Type B pancreatic cell (in vitro differentiated cells): ENCODE measurements at regions not wholly inside any gene's neighbourhood (a gene's known extent, or its start where the extent isn't known, plus 50 kb on each side); places are given as distances from the start of the nearest gene placed in this dataset.

Source experiments
- DNase-seq: peaks from one replicate; pipeline ENCODE4 v3.0.0; 2021; ENCODE audit warnings: mixed read lengths; ENCODE audit not compliant: unreplicated experiment; ENCODE audit errors: extremely low spot score
- H3K27ac Mint-ChIP-seq: 2 replicates; pipeline ENCODE4 v1.8.0; 2021; ENCODE audit warnings: mild to moderate bottlenecking, mixed read lengths
- H3K27me3 Mint-ChIP-seq: 2 replicates; pipeline ENCODE4 v1.8.0; 2021; ENCODE audit warnings: mixed read lengths
- H3K36me3 Mint-ChIP-seq: 2 replicates; pipeline ENCODE4 v1.8.0; 2021; ENCODE audit warnings: mixed read lengths
- H3K4me1 Mint-ChIP-seq: one replicate; pipeline ENCODE4 v1.8.0; 2021; ENCODE audit warnings: mixed read lengths; ENCODE audit not compliant: unreplicated experiment
- H3K4me3 Mint-ChIP-seq: 2 replicates; pipeline ENCODE4 v1.8.0; 2021; ENCODE audit warnings: mild to moderate bottlenecking, mixed read lengths
- H3K9me3 Mint-ChIP-seq: 2 replicates; pipeline ENCODE4 v1.8.0; 2021; ENCODE audit warnings: mixed read lengths
- CTCF ChIP-seq: fragments of 200-600 bp; sonication (generic); conservative IDR thresholded peaks from 2 replicates; pipeline ENCODE4 v1.5.0; 2021; ENCODE audit warnings: antibody characterized with exemption, mild to moderate bottlenecking

- TF ChIP-seq CTCF = no peak
- Mint-ChIP-seq H3K27ac (no peak overlapping the region), H3K36me3 (peaks cover 5% of the 10 kb centered on the region), H3K9me3 (peaks cover 6% of the 10 kb centered on the region), H3K27me3 (peaks cover 8% of the 10 kb centered on the region), H3K4me3 (no peak overlapping the region), H3K4me1 (peaks cover 3% of the 10 kb centered on the region)
- DNase-seq = no peak
Observed at GRCh38 chr12:19058235-19059021, 71.1 kb upstream of the PLEKHA5 start.

DNA sequence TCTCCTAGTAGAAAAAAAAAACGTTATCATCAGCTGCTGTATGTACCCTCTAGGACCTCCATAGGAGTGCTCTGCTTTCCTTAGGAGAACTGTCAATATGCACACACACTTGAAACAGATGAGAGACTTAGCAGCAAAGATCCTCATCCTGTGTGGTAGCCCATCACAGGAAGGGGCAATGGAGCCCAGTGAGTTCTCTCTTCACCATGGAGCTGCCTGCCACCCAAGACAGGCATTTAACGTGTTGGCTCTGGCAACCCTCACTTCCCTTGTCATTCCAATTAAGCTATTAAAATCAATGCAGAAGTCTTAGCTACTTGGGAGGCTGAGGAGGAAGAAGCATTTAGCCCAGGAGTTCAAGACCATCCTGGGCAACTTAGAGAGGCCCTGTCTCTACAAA lies 64.8 kb upstream of the PLEKHA5 start:
- Mint-ChIP-seq H3K36me3 (no peaks in the 10 kb centered on the region), H3K27ac (no peak overlapping the region), H3K27me3 (no peaks in the 10 kb centered on the region), H3K4me1 (peaks cover 13% of the 10 kb centered on the region), H3K9me3 (no peaks in the 10 kb centered on the region), H3K4me3 (no peak overlapping the region)
- DNase-seq = no peak
- no peak for TF ChIP-seq CTCF

DNA sequence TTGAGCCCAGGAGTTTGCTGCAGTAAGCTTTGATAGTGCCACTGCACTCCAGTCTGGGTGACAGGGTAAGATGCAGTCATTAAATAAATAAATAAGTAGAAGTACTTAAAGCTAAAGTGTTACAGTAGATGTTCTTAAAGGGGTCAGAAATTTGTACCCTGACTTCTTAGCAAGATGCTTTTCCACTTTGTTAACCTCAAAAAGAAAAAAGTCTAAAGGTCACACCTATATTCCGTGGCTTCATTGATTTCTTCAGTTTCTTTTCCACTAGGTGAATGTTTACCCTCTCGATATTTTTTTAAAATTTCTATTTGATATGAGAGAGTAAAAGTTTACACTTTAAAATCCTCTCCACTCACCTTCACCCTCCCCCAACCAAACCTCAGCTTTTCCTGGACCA lies 64.3 kb upstream of the PLEKHA5 start:
- no peaks in the 10 kb centered on the region for H3K27me3 Mint-ChIP-seq
- H3K9me3 Mint-ChIP-seq = no peaks in the 10 kb centered on the region
- no peak overlapping the region for H3K27ac Mint-ChIP-seq
- no peaks in the 10 kb centered on the region for H3K36me3 Mint-ChIP-seq
- H3K4me3 Mint-ChIP-seq = no peak overlapping the region
- no peak for DNase-seq
- peaks cover 13% of the 10 kb centered on the region for H3K4me1 Mint-ChIP-seq
- no peak for TF ChIP-seq CTCF

DNA sequence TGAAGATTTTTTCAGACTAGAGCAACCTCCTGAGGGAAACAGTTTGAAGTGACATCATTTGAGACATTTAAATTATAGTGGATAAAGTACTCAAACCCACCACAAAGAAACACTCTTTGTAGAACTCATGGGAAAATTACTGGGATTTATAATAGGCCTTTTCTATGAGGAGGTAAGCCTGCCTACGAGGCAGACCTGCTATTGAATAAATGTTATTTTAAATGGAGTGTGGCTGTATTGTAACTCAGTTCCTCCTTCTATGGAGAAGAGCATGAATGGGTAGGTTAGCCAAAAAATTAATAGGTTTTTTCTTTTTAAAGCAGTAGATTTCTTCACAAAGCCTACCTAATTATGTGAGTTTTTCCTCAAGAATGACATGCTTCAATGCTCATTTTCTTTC lies 63.7 kb upstream of the PLEKHA5 start:
- peaks cover 13% of the 10 kb centered on the region for H3K4me1 Mint-ChIP-seq
- no peaks in the 10 kb centered on the region for H3K9me3 Mint-ChIP-seq
- DNase-seq = no peak
- no peak overlapping the region for H3K4me3 Mint-ChIP-seq
- no peaks in the 10 kb centered on the region for H3K27me3 Mint-ChIP-seq
- peak overlapping the region; percentile 2 for H3K27ac Mint-ChIP-seq
- TF ChIP-seq CTCF = no peak
- no peaks in the 10 kb centered on the region for H3K36me3 Mint-ChIP-seq

DNA sequence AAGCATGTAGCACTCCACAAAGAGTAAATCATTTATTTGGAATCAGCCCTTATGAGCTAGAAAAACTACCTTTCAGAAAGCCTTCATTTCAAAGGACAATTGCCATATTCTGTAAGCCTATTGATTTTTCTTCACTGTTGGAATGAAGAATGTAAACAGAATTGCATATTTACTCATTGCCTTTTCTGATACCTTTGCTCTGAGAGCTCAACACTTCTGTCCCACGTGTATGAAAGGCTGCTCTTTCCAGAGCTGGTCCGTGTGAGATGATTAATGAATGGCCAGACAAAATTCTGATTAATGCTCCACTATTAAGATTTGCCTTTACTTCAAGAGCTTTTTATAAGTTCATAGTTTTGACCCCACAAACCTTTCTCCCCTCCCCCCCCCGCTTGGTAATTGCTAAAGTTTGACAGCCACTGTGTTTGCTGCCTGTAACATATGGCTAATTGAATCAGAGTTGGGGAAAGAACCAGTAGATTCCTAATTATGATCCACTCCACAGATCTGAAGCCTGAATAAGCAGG lies 63.0 kb upstream of the PLEKHA5 start:
- Mint-ChIP-seq H3K4me3 (peak overlapping the region; percentile 7), H3K27ac (peak overlapping the region; percentile 2), H3K36me3 (no peaks in the 10 kb centered on the region), H3K27me3 (no peaks in the 10 kb centered on the region), H3K4me1 (peaks cover 13% of the 10 kb centered on the region), H3K9me3 (no peaks in the 10 kb centered on the region)
- TF ChIP-seq CTCF = no peak
- DNase-seq = no peak
